ENCODE measurements at regions not wholly inside any gene's neighbourhood (a gene's known extent, or its start where the extent isn't known, plus 50 kb on each side); places are given as distances from the start of the nearest gene placed in this dataset.

GRCh38 chr6:19368511-19368910 lies 468.7 kb upstream of the ID4 start:
- Histone ChIP-seq H2BK12ac (ENCODE audit: low read depth, low read length) (no peak overlapping the region), H4K8ac (ENCODE audit: extremely low read depth, insufficient read depth, low read length) (no peak overlapping the region), H4K20me1 (replicated peaks in 1 of 2; ENCODE audit: control insufficient read depth in 1 of 2, insufficient read depth in 2 of 2, low read length in 2 of 2) (no peaks in the 10 kb centered on the region), H4K5ac (ENCODE audit: insufficient read length, low read depth, low read length) (no peak overlapping the region), H3K18ac (ENCODE audit: extremely low read depth, low read length) (no peak overlapping the region), H4K91ac (replicated peaks; ENCODE audit: insufficient read length, low read length) (no peak overlapping the region), H3K23me2 (ENCODE audit: low read depth, low read length) (no peaks in the 10 kb centered on the region), H3K4me2 (ENCODE audit: insufficient read depth in 1 of 2, low read depth in 2 of 2, low read length in 2 of 2) (no peak overlapping the region), H3K4me1 (replicated peaks in 1 of 4; ENCODE audit: control insufficient read depth in 3 of 4, insufficient read depth in 4 of 4, low read length in 3 of 4) (peaks cover 0 to 5% (median 2%) of the 10 kb centered on the region in 4 experiments; a peak in 2 of 7 replicates), H2BK15ac (ENCODE audit: low read length) (no peak overlapping the region), H2AFZ (ENCODE audit: low read length) (no peak overlapping the region), H3K56ac (replicated peaks; ENCODE audit: insufficient read length, low read depth, low read length) (no peak overlapping the region), H3K14ac (ENCODE audit: insufficient read length) (no peak overlapping the region), H2BK120ac (replicated peaks; ENCODE audit: low read depth, low read length) (no peak overlapping the region), H2BK20ac (ENCODE audit: low read length) (no peak overlapping the region), H3K79me1 (ENCODE audit: low read depth, low read length) (no peaks in the 10 kb centered on the region), H3K9me3 (ENCODE audit: insufficient read depth in 2 of 2, low read depth in 1 of 2, low read length in 1 of 2) (no peaks in the 10 kb centered on the region), H3K27me3 (replicated peaks in 1 of 4; ENCODE audit: control insufficient read depth in 3 of 4, extremely low read depth in 1 of 4, insufficient read depth in 3 of 4, low read length in 3 of 4) (no peaks in the 10 kb centered on the region), H3K9ac (replicated peaks in 1 of 4; ENCODE audit: extremely low read depth in 1 of 4, low read depth in 3 of 4, low read length in 3 of 4) (no peak overlapping the region), H2AK5ac (ENCODE audit: low read depth, low read length) (no peak overlapping the region), H3K27ac (ENCODE audit: low read depth, low read length) (no peak overlapping the region), H3K36me3 (ENCODE audit: control insufficient read depth in 2 of 4, insufficient read depth in 4 of 4, low read length in 3 of 4) (no peaks in the 10 kb centered on the region), H2BK5ac (ENCODE audit: low read depth, low read length) (no peak overlapping the region), H3K79me2 (ENCODE audit: control insufficient read depth in 1 of 2, insufficient read depth in 2 of 2, low read length in 2 of 2) (no peaks in the 10 kb centered on the region), H3K4me3 (ENCODE audit: extremely low read depth in 1 of 4, insufficient read depth in 2 of 4, low read depth in 3 of 4, low read length in 4 of 4) (no peak overlapping the region), H3K23ac (ENCODE audit: insufficient read length) (no peak overlapping the region), H3K4ac (replicated peaks; ENCODE audit: insufficient read length, low read depth, low read length) (no peak overlapping the region)
- TF ChIP-seq FOSL1 (IDR thresholded peaks at IDR 0.05; ENCODE audit: insufficient read depth, low read depth, low read length): no peak
- TF ChIP-seq RAD21 (IDR thresholded peaks at IDR 0.05 in 1 of 2, conservative IDR thresholded peaks at IDR 0.05 in 1 of 2; ENCODE audit: low read depth in 2 of 2, low read length in 2 of 2): peak in 1 of 2 experiments; percentile 8; a peak in 2 of 4 replicates
- ChIA-PET CTCF (ENCODE audit: partially characterized antibody) (no interaction called here), POLR2A (ENCODE audit: partially characterized antibody) (no interaction called here)
- WGBS, 2 experiments (ENCODE audit: extremely low coverage in 1 of 2, insufficient coverage in 1 of 2, insufficient read length in 1 of 2, insufficient replicate concordance in 2 of 2, low coverage in 1 of 2, low lambda C conversion rate in 2 of 2, missing lambda C conversion rate in 1 of 2): 89% methylated on average over 1 of the region's 1 CpG; no CpG with 5 or more reads in 1 of the 2 experiments
- no peak for FAIRE-seq
- no peak for DNase-seq (ENCODE audit: low read depth in 1 of 2, low spot score in 2 of 2)

Data from H1 (cell line).